Erythroblast (primary cell): ENCODE measurements at regions not wholly inside any gene's neighbourhood (a gene's known extent, or its start where the extent isn't known, plus 50 kb on each side); places are given as distances from the start of the nearest gene placed in this dataset.

Experiments
- GATA1 ChIP-seq: IDR thresholded peaks from 2 replicates; pipeline ENCODE4 v1.6.1; 2011; ENCODE audit warnings: low read depth, mild to moderate bottlenecking, control low read depth, low read length, moderate library complexity
- POLR2A ChIP-seq: IDR thresholded peaks from 2 replicates; pipeline ENCODE4 v1.6.1; 2011; ENCODE audit warnings: mild to moderate bottlenecking, low read length

DNA sequence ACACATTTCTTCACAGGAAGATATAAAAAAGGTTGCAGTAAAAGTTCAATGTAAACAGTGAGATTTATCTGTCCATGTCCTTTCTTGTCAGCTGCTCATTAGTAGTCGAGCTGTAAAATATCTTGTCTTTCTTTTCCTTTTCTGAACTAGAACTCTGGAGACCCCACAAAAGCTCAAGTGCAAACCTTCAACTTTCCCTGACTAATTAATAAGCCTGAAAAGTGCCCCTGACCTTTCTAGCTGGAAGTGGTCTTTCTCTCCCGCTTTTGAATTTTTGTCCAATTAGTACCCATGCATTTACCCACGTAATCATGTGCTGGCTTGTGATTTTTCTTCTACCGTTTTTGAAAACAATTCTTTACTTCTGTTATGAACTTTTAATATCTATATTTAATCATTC lies 63.6 kb upstream of the EHBP1 start:
- TF ChIP-seq POLR2A (no peak), GATA1 (no peak)
